Gastroesophageal sphincter (tissue), 4 donors: ENCODE measurements at regions not wholly inside any gene's neighbourhood (a gene's known extent, or its start where the extent isn't known, plus 50 kb on each side); places are given as distances from the start of the nearest gene placed in this dataset.

Source experiments
- ATAC-seq: fragments of 150-250 bp; one replicate; pipeline ENCODE4 v1.9.1; 2016; ENCODE audit warnings: mild to moderate bottlenecking, moderate library complexity
- H3K27ac ChIP-seq, 4 donors: fragments of 200-600 bp; sonication (generic) in 3 of 4; 1 replicate in 3 of 4; 2 replicates in 1 of 4; pipeline ENCODE4 v1.5.1; 2016 to 2019
- H3K27me3 ChIP-seq: fragments of 200-600 bp; sonication (generic); one replicate; pipeline ENCODE4 v1.5.1; 2019
- H3K36me3 ChIP-seq, 2 donors: fragments of 200-600 bp; sonication (generic); one replicate each; pipeline ENCODE4 v1.5.1; 2019; ENCODE audit warnings: control low read depth in 1 of 2
- H3K4me1 ChIP-seq, 3 donors: fragments of 200-600 bp; sonication (generic); 1 replicate in 2 of 3; 2 replicates in 1 of 3; pipeline ENCODE4 v1.5.1; 2016 to 2019; ENCODE audit warnings: control low read depth in 2 of 3
- H3K4me3 ChIP-seq, 2 donors: fragments of 200-600 bp; sonication (generic); one replicate each; pipeline ENCODE4 v1.5.1; 2019; ENCODE audit warnings: mild to moderate bottlenecking in 1 of 2, moderate library complexity in 1 of 2
- H3K9me3 ChIP-seq, 3 donors: fragments of 200-600 bp; sonication (generic); one replicate each; pipeline ENCODE4 v1.5.1; 2017 to 2019; ENCODE audit warnings: control low read depth in 2 of 3
- EP300 ChIP-seq: sonication (generic); formaldehyde crosslinking; IDR thresholded peaks from one replicate; pipeline ENCODE4 v1.6.1; 2017; ENCODE audit warnings: antibody characterized with exemption, mild to moderate bottlenecking
- POLR2A ChIP-seq, 2 donors: fragments of 450-650 bp; IDR thresholded peaks; one replicate each; pipeline ENCODE4 v1.6.1; 2017; ENCODE audit warnings: antibody characterized with exemption in 2 of 2, mild to moderate bottlenecking in 2 of 2, moderate library complexity in 1 of 2
- POLR2AphosphoS5 ChIP-seq: sonication (generic); formaldehyde crosslinking; IDR thresholded peaks from one replicate; pipeline ENCODE4 v1.6.1; 2017; ENCODE audit warnings: antibody characterized with exemption
- WGBS, 2 donors: methylation state at CpG; one replicate each; pipeline ENCODE4 v1.1.5; 2018; ENCODE audit warnings: low coverage in 1 of 2; 5-methylcytosine and 5-hydroxymethylcytosine counted together
- TF ChIP-seq, protein P1 (sequence below), 4 experiments: fragments of 200-600 bp in 2 of 4; fragments of 450-650 bp in 2 of 4; sonication (generic) in 1 of 4; IDR thresholded peaks; one replicate each; pipeline ENCODE4 v1.5.1; 2017 to 2019; ENCODE audit warnings: antibody characterized with exemption in 4 of 4, mild to moderate bottlenecking in 2 of 4, moderate library complexity in 2 of 4

DNA sequence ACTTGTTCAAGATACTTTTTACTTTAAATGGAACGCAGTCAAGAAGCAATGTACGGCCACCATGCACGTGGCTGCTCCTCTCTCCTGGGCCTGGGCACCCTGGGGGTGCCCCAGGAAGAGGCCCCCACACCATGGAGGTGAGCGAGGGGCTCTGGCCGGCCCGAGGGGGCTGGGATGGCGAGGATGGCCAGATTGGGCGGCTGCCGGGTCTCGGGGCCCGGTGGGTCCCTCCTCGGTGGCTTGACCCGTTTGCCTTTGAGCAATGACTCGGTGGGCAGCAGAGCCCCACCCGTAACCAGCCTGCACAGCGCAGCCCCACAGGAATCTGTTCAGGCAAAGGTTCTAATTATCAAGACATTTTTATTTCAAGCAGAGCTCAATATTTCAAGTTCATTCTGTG is 167.4 kb downstream of the BRD1 start:
- TF ChIP-seq, protein P1, sequence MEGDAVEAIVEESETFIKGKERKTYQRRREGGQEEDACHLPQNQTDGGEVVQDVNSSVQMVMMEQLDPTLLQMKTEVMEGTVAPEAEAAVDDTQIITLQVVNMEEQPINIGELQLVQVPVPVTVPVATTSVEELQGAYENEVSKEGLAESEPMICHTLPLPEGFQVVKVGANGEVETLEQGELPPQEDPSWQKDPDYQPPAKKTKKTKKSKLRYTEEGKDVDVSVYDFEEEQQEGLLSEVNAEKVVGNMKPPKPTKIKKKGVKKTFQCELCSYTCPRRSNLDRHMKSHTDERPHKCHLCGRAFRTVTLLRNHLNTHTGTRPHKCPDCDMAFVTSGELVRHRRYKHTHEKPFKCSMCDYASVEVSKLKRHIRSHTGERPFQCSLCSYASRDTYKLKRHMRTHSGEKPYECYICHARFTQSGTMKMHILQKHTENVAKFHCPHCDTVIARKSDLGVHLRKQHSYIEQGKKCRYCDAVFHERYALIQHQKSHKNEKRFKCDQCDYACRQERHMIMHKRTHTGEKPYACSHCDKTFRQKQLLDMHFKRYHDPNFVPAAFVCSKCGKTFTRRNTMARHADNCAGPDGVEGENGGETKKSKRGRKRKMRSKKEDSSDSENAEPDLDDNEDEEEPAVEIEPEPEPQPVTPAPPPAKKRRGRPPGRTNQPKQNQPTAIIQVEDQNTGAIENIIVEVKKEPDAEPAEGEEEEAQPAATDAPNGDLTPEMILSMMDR (IDR thresholded peaks at IDR 0.05), result no peak
- TF ChIP-seq POLR2A (IDR thresholded peaks at IDR 0.05), result no peak
- no peak for TF ChIP-seq POLR2AphosphoS5
- no peak for TF ChIP-seq EP300
- no CpG with 5 or more reads among the region's 16 CpGs for whole genome bisulfite sequencing, 2 donors
- ATAC-seq, result no peak
- Histone ChIP-seq H3K9me3 (no peaks in the 10 kb centered on the region), H3K4me3 (no peak overlapping the region), H3K27ac (no peak overlapping the region), H3K36me3 (no peaks in the 10 kb centered on the region), H3K4me1 (no peaks in the 10 kb centered on the region), H3K27me3 (peaks cover 81% of the 10 kb centered on the region)

DNA sequence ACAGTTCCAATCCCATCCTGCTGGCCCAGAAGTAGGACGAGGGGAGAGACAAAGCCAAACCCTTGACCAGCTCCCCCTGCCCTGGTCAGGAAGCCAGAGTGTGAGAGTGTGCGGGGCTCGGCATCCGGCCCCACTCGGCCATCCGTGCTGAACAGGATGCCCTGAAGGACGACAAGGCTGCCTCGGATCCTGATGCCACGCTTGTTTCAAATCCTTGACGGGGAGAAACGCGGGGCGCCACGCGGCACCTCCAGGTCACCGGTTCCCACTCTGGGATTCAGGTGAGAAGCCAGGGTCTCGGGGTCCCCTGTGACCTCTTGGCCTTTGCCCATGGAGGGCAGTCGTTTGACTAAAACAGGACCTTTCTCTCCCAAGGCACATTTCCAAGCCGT is 167.8 kb downstream of the BRD1 start:
- H3K36me3 ChIP-seq, result no peaks in the 10 kb centered on the region
- no peak overlapping the region for H3K27ac ChIP-seq
- no peaks in the 10 kb centered on the region for H3K9me3 ChIP-seq
- H3K4me1 ChIP-seq, result no peaks in the 10 kb centered on the region
- H3K27me3 ChIP-seq, result peaks cover 82% of the 10 kb centered on the region
- H3K4me3 ChIP-seq, result no peak overlapping the region
- 79% methylated on average over 10 of the region's 19 CpGs; no CpG with 5 or more reads in 1 of the 2 donors for WGBS, 2 donors
- TF ChIP-seq POLR2A (IDR thresholded peaks at IDR 0.05) (no peak), EP300 (no peak), POLR2AphosphoS5 (no peak)
- TF ChIP-seq, protein P1 (IDR thresholded peaks at IDR 0.05), result no peak
- ATAC-seq, result no peak

DNA sequence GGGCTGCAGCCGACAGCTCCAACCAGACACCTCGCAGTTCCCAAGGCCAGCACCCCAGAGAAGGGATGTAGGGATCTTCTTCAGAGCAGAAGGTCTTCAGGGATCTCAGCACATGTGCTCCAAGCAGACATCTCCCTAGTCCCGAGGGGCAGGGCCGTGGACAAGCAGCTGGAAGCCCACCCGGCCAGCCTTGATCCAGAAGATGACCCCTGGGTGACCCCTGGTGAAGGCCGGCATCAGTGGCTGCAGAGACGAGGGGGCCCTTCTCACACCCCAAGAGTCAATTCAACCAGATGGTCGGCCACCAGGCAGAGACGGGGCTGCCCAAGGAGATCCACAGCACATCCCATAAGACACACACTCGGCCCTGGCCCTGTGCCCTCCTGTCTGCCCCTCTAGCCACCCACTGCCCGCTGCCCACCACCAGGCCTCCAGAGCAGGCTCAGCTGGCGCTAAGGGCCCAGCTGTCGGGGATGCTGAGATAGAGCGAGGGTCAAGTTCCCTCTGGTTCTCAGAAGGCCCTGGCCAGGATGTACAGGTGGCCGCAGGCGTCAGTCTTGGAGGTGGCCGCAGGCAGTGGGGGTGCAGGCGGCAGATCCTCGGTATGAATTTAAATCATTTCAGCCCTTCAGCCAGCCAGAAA is 168.3 kb downstream of the BRD1 start:
- TF ChIP-seq, protein P1 (IDR thresholded peaks at IDR 0.05), result no peak
- Histone ChIP-seq H3K36me3 (no peaks in the 10 kb centered on the region), H3K27ac (no peak overlapping the region), H3K4me3 (no peak overlapping the region), H3K27me3 (peaks cover 77% of the 10 kb centered on the region), H3K4me1 (no peaks in the 10 kb centered on the region), H3K9me3 (no peaks in the 10 kb centered on the region)
- no CpG with 5 or more reads among the region's 19 CpGs for WGBS, 2 donors
- no peak for ATAC-seq

DNA sequence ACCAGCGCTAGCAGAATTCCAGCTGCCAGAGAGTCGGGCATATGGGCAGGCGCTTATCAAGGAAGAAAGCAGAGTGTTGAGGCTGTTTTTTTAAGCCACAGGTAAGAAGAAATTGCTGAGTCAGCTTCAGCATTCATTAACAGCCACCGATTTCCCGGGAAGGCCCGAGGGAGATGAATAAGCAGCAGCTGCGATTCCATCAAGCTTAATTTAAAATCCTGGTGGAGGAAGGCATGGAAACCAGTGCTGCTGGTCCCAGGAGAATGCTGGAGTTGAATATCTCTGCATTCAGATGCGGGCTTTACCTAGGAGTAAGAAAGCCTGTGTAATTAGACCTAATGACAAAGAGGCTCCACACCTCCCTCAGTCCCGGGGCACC is 168.8 kb downstream of the BRD1 start:
- H3K4me3 ChIP-seq, result no peak overlapping the region
- WGBS, 2 donors, result 60 to 62% methylated on average over 6 to 7 of the region's 9 CpGs
- no peak for ATAC-seq
- H3K27ac ChIP-seq, result no peak overlapping the region
- H3K9me3 ChIP-seq, result no peaks in the 10 kb centered on the region
- peaks cover 73% of the 10 kb centered on the region for H3K27me3 ChIP-seq
- no peak for TF ChIP-seq POLR2A (IDR thresholded peaks at IDR 0.05)
- TF ChIP-seq EP300, result no peak
- TF ChIP-seq, protein P1 (IDR thresholded peaks at IDR 0.05), result no peak
- TF ChIP-seq POLR2AphosphoS5, result no peak
- H3K4me1 ChIP-seq, result no peaks in the 10 kb centered on the region
- no peaks in the 10 kb centered on the region for H3K36me3 ChIP-seq

DNA sequence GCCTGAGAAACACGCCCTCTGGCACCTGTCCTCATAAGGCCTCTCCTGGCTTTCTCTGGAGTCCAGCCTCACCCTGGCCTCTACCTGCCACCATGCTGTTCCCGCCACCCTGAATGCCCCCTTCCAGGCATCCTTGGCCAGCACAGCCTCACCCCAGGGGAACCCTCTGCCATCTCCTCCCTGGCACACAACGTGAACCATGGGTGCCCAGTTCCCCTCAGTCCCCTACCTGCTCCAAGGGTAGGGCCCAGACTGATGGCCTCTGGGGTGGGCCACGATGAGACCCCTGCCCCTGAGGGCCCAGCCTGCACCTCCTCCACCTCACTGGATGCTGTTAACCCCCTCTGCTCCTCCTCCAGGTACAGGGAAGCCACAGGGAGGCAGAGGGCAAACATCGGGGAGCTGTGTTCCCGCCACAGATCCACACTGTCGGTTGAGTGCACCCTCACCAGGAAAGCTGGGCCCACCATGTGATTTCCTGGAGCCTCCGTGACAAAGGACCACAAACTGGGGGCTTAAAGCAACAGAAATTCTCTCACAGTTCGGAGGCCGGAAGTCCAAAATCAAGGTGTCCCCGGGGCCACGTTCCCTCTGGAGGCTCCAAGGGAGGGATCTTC is 169.6 kb downstream of the BRD1 start:
- Histone ChIP-seq H3K4me1 (no peaks in the 10 kb centered on the region), H3K4me3 (peak overlapping the region in 1 of 2 donors; percentile 51), H3K9me3 (no peaks in the 10 kb centered on the region), H3K27ac (peak overlapping the region in 3 of 4 donors; percentile 56 to 75 (median 73)), H3K36me3 (no peaks in the 10 kb centered on the region), H3K27me3 (peaks cover 72% of the 10 kb centered on the region)
- TF ChIP-seq, protein P1 (IDR thresholded peaks at IDR 0.05), result no peak
- WGBS, 2 donors, result 53 to 83% methylated on average over 2 to 3 of the region's 12 CpGs
- no peak for ATAC-seq
